ENCODE measurements at regions not wholly inside any gene's neighbourhood (a gene's known extent, or its start where the extent isn't known, plus 50 kb on each side); places are given as distances from the start of the nearest gene placed in this dataset.
"Not testable (repeated sequence)": the region's sequence is repeated elsewhere in the genome, so short reads cannot be mapped to it uniquely, and the experiment has no call there.

- TF ChIP-seq CTCF (IDR thresholded peaks at IDR 0.05; ENCODE audit: low read depth, low read length), result no peak
- no peak overlapping the region for H3K4me3 ChIP-seq (replicated peaks in 1 of 2; ENCODE audit: low read depth in 2 of 2, low read length in 2 of 2)
- DNase-seq (ENCODE audit: low read depth in 2 of 2), result no peak
These were observed 73.2 kb downstream of the ZIC4 start for GRCh38 chr3:147333098-147333497.

GRCh38 chr3:147328711-147329110 lies 77.6 kb downstream of the ZIC4 start:
- TF ChIP-seq CTCF (IDR thresholded peaks at IDR 0.05; ENCODE audit: low read depth, low read length), result no peak
- H3K4me3 ChIP-seq (replicated peaks in 1 of 2; ENCODE audit: low read depth in 2 of 2, low read length in 2 of 2), result no peak overlapping the region
- no peak for DNase-seq (ENCODE audit: low read depth in 2 of 2)

GRCh38 chr3:147324356-147324755 lies 82.0 kb downstream of the ZIC4 start:
- TF ChIP-seq CTCF (IDR thresholded peaks at IDR 0.05; ENCODE audit: low read depth, low read length), result no peak
- H3K4me3 ChIP-seq (replicated peaks in 1 of 2; ENCODE audit: low read depth in 2 of 2, low read length in 2 of 2), result no peak overlapping the region
- DNase-seq (ENCODE audit: low read depth in 2 of 2), result no peak

GRCh38 chr3:147318900-147319299 lies 87.4 kb downstream of the ZIC4 start:
- no peak for DNase-seq (ENCODE audit: low read depth in 2 of 2)
- no peak overlapping the region for H3K4me3 ChIP-seq (replicated peaks in 1 of 2; ENCODE audit: low read depth in 2 of 2, low read length in 2 of 2)
- TF ChIP-seq CTCF (IDR thresholded peaks at IDR 0.05; ENCODE audit: low read depth, low read length), result no peak

- not testable (repeated sequence) for DNase-seq (ENCODE audit: low read depth in 2 of 2); H3K4me3 ChIP-seq (replicated peaks in 1 of 2; ENCODE audit: low read depth in 2 of 2, low read length in 2 of 2)
These were observed 89.3 kb downstream of the ZIC4 start for GRCh38 chr3:147317080-147317479.

- no peak for TF ChIP-seq CTCF (IDR thresholded peaks at IDR 0.05; ENCODE audit: low read depth, low read length)
- H3K4me3 ChIP-seq (replicated peaks in 1 of 2; ENCODE audit: low read depth in 2 of 2, low read length in 2 of 2), result no peak overlapping the region
- no peak for DNase-seq (ENCODE audit: low read depth in 2 of 2)
These were observed 92.8 kb downstream of the ZIC4 start for GRCh38 chr3:147313513-147313912.

- no peak overlapping the region for H3K4me3 ChIP-seq (replicated peaks in 1 of 2; ENCODE audit: low read depth in 2 of 2, low read length in 2 of 2)
- no peak for DNase-seq (ENCODE audit: low read depth in 2 of 2)
- TF ChIP-seq CTCF (IDR thresholded peaks at IDR 0.05; ENCODE audit: low read depth, low read length), result no peak
These were observed 93.5 kb downstream of the ZIC4 start for GRCh38 chr3:147312786-147313280.

Measured in cardiac fibroblast (primary cell).